ENCODE measurements at regions not wholly inside any gene's neighbourhood (a gene's known extent, or its start where the extent isn't known, plus 50 kb on each side); places are given as distances from the start of the nearest gene placed in this dataset.

- Histone ChIP-seq H3K14ac (ENCODE audit: insufficient read depth, low read length) (no peak overlapping the region), H3K23ac (ENCODE audit: insufficient read length, low read depth, low read length) (no peak overlapping the region), H4K20me1 (ENCODE audit: control insufficient read depth, insufficient read depth, insufficient read length) (no peaks in the 10 kb centered on the region), H3K79me2 (ENCODE audit: insufficient read depth, low read length) (no peaks in the 10 kb centered on the region), H4K91ac (ENCODE audit: insufficient read length, low read depth, low read length) (no peak overlapping the region), H2AK5ac (ENCODE audit: insufficient read length, low read length) (no peak overlapping the region), H3K79me1 (ENCODE audit: insufficient read depth, low read depth, low read length, poor library complexity, severe bottlenecking) (no peaks in the 10 kb centered on the region), H3K18ac (ENCODE audit: insufficient read length, low read depth, low read length) (no peak overlapping the region), H3K4me2 (ENCODE audit: insufficient read depth, insufficient read length, low read length) (no peak overlapping the region), H2BK5ac (ENCODE audit: insufficient read length, low read length) (no peak overlapping the region), H3K27ac (ENCODE audit: insufficient read length, low read depth, low read length) (no peak overlapping the region), H2BK12ac (ENCODE audit: insufficient read length, low read depth, low read length) (no peak overlapping the region), H2AFZ (ENCODE audit: low read length) (no peak overlapping the region), H3K23me2 (ENCODE audit: insufficient read length, low read depth, low read length, poor library complexity, severe bottlenecking) (no peaks in the 10 kb centered on the region), H3K9me3 (ENCODE audit: control insufficient read depth, low read depth, low read length) (no peaks in the 10 kb centered on the region), H3K4me1 (ENCODE audit: insufficient read depth, low read length) (no peaks in the 10 kb centered on the region), H2BK15ac (ENCODE audit: low read depth, low read length) (no peak overlapping the region), H3K56ac (ENCODE audit: insufficient read length, low read depth, low read length) (no peak overlapping the region), H3K9ac (ENCODE audit: extremely low read depth, insufficient read length, low read length) (no peak overlapping the region), H3K27me3 (ENCODE audit: insufficient read depth, low read length) (no peaks in the 10 kb centered on the region), H4K5ac (ENCODE audit: insufficient read length, low read depth, low read length) (no peak overlapping the region), H3K4ac (ENCODE audit: low read depth, low read length) (no peak overlapping the region), H2BK120ac (ENCODE audit: low read depth, low read length, poor library complexity, severe bottlenecking) (no peak overlapping the region), H4K8ac (replicated peaks; ENCODE audit: insufficient read length, low read depth, low read length) (no peak overlapping the region), H3T11ph (ENCODE audit: low read length) (no peak overlapping the region), H2BK20ac (ENCODE audit: low read depth, low read length, poor library complexity, severe bottlenecking) (no peak overlapping the region)
- no peak for DNase-seq
- no peaks in the 10 kb centered on the region for H3K9me3 Mint-ChIP-seq
- WGBS (ENCODE audit: extremely low coverage, insufficient read length, low lambda C conversion rate) = no CpG with 5 or more reads among the region's 2 CpGs
- TF ChIP-seq, protein P1, sequence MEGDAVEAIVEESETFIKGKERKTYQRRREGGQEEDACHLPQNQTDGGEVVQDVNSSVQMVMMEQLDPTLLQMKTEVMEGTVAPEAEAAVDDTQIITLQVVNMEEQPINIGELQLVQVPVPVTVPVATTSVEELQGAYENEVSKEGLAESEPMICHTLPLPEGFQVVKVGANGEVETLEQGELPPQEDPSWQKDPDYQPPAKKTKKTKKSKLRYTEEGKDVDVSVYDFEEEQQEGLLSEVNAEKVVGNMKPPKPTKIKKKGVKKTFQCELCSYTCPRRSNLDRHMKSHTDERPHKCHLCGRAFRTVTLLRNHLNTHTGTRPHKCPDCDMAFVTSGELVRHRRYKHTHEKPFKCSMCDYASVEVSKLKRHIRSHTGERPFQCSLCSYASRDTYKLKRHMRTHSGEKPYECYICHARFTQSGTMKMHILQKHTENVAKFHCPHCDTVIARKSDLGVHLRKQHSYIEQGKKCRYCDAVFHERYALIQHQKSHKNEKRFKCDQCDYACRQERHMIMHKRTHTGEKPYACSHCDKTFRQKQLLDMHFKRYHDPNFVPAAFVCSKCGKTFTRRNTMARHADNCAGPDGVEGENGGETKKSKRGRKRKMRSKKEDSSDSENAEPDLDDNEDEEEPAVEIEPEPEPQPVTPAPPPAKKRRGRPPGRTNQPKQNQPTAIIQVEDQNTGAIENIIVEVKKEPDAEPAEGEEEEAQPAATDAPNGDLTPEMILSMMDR (conservative IDR thresholded peaks at IDR 0.05) = no peak
- H3K4me3 Mint-ChIP-seq = no peak overlapping the region
- no peak overlapping the region for H3K27ac Mint-ChIP-seq
- no peaks in the 10 kb centered on the region for H3K36me3 Mint-ChIP-seq (ENCODE audit: insufficient read depth in 1 of 3, low read depth in 3 of 3)
- H3K4me1 Mint-ChIP-seq = no peaks in the 10 kb centered on the region
- H3K27me3 Mint-ChIP-seq (ENCODE audit: low read depth) = no peaks in the 10 kb centered on the region
These were observed 361.2 kb downstream of the CCER1 start for GRCh38 chr12:90593596-90594295.

Measured in H9 (cell line).